Stimulated activated CD4-positive, alpha-beta T cell treated with anti-CD3 and anti-CD28 coated beads, TNF-alpha, amount 100 ng/mL, for 48 hours (primary cell): ENCODE measurements at regions not wholly inside any gene's neighbourhood (a gene's known extent, or its start where the extent isn't known, plus 50 kb on each side); places are given as distances from the start of the nearest gene placed in this dataset.

Experiments
- DNase-seq, 3 donors: peaks; one replicate each; pipeline ENCODE4 v3.0.0-alpha.2; 2020; ENCODE audit warnings: low read depth in 3 of 3

GRCh38 chr2:898319-898718, 52.3 kb upstream of the SNTG2 start:
- DNase-seq, result no peak

- no peak for DNase-seq
Observed at GRCh38 chr2:897091-897490, 53.6 kb upstream of the SNTG2 start.

GRCh38 chr2:893311-893710, 57.3 kb upstream of the SNTG2 start:
- no peak for DNase-seq

GRCh38 chr2:892892-893291, 57.8 kb upstream of the SNTG2 start:
- no peak for DNase-seq

GRCh38 chr2:892401-892800, 58.2 kb upstream of the SNTG2 start:
- no peak for DNase-seq

GRCh38 chr2:891734-892133, 58.9 kb upstream of the SNTG2 start:
- DNase-seq, result no peak

- no peak for DNase-seq
Observed at GRCh38 chr2:890791-891190, 59.9 kb upstream of the SNTG2 start.

GRCh38 chr2:890214-890613, 60.4 kb upstream of the SNTG2 start:
- DNase-seq, result no peak

GRCh38 chr2:888906-889566, 61.6 kb upstream of the SNTG2 start:
- DNase-seq, result no peak

- DNase-seq, result no peak
Observed at GRCh38 chr2:888211-888801, 62.3 kb upstream of the SNTG2 start.

- DNase-seq, result no peak
Observed at GRCh38 chr2:887639-888038, 63.0 kb upstream of the SNTG2 start.

- no peak for DNase-seq
Observed at GRCh38 chr2:886072-887022, 64.3 kb upstream of the SNTG2 start.

GRCh38 chr2:885230-886071, 65.2 kb upstream of the SNTG2 start:
- DNase-seq, result no peak

- DNase-seq, result no peak
Observed at GRCh38 chr2:883803-884748, 66.6 kb upstream of the SNTG2 start.

- no peak for DNase-seq
Observed at GRCh38 chr2:883260-883802, 67.3 kb upstream of the SNTG2 start.

- DNase-seq, result no peak
Observed at GRCh38 chr2:881204-881918, 69.3 kb upstream of the SNTG2 start.

- no peak for DNase-seq
Observed at GRCh38 chr2:880201-880970, 70.3 kb upstream of the SNTG2 start.

- DNase-seq, result no peak
Observed at GRCh38 chr2:879540-879939, 71.1 kb upstream of the SNTG2 start.
